ENCODE measurements at regions not wholly inside any gene's neighbourhood (a gene's known extent, or its start where the extent isn't known, plus 50 kb on each side); places are given as distances from the start of the nearest gene placed in this dataset.

- TF ChIP-seq ZFX (IDR thresholded peaks at IDR 0.05) (no peak), CTCF (conservative IDR thresholded peaks at IDR 0.05) (no peak)
- H3K27ac ChIP-seq, result no peak overlapping the region
These were observed 1147.1 kb upstream of the SPRY2 start for GRCh38 chr13:81488021-81488420.

- no peak for TF ChIP-seq ZFX (IDR thresholded peaks at IDR 0.05)
- TF ChIP-seq CTCF (conservative IDR thresholded peaks at IDR 0.05), result peak; percentile 66
- H3K27ac ChIP-seq, result no peak overlapping the region
These were observed 1146.2 kb upstream of the SPRY2 start for GRCh38 chr13:81487151-81487550.

GRCh38 chr13:81480634-81481033, 1139.7 kb upstream of the SPRY2 start:
- no peak for TF ChIP-seq CTCF (conservative IDR thresholded peaks at IDR 0.05)
- no peak for TF ChIP-seq ZFX (IDR thresholded peaks at IDR 0.05)
- no peak overlapping the region for H3K27ac ChIP-seq

- no peak overlapping the region for H3K27ac ChIP-seq
- no peak for TF ChIP-seq CTCF (conservative IDR thresholded peaks at IDR 0.05)
- TF ChIP-seq ZFX (IDR thresholded peaks at IDR 0.05), result no peak
These were observed 1132.5 kb upstream of the SPRY2 start for GRCh38 chr13:81473366-81473899.

- no peak overlapping the region for H3K27ac ChIP-seq
- TF ChIP-seq CTCF (conservative IDR thresholded peaks at IDR 0.05) (no peak), ZFX (IDR thresholded peaks at IDR 0.05) (no peak)
These were observed 1117.2 kb upstream of the SPRY2 start for GRCh38 chr13:81458170-81458569.

- TF ChIP-seq ZFX (IDR thresholded peaks at IDR 0.05) (no peak), CTCF (conservative IDR thresholded peaks at IDR 0.05) (no peak)
- H3K27ac ChIP-seq, result no peak overlapping the region
These were observed 1105.5 kb upstream of the SPRY2 start for GRCh38 chr13:81446441-81446840.

GRCh38 chr13:81442904-81443303, 1102.0 kb upstream of the SPRY2 start:
- H3K27ac ChIP-seq, result no peak overlapping the region
- TF ChIP-seq ZFX (IDR thresholded peaks at IDR 0.05) (no peak), CTCF (conservative IDR thresholded peaks at IDR 0.05) (no peak)
